ENCODE measurements at regions not wholly inside any gene's neighbourhood (a gene's known extent, or its start where the extent isn't known, plus 50 kb on each side); places are given as distances from the start of the nearest gene placed in this dataset.

GRCh38 chr2:217402144-217402543 lies 542.3 kb upstream of the TNP1 start:
- TF ChIP-seq SMC3 (IDR thresholded peaks at IDR 0.05; ENCODE audit: borderline replicate concordance, low read length), result no peak
- no peak for TF ChIP-seq CBX3 (IDR thresholded peaks at IDR 0.05; ENCODE audit: borderline replicate concordance, low read depth)
- TF ChIP-seq BCL3 (IDR thresholded peaks at IDR 0.05; ENCODE audit: borderline replicate concordance, insufficient read depth, low read depth, low read length, poor library complexity, severe bottlenecking), result no peak
- no peak for TF ChIP-seq POLR2A (IDR thresholded peaks at IDR 0.05; ENCODE audit: low read depth, low read length)
- no peak for TF ChIP-seq WRNIP1 (IDR thresholded peaks at IDR 0.05; ENCODE audit: borderline replicate concordance, low read depth, low read length)

Data from GM12878 (cell line).